Activated naive CD8-positive, alpha-beta T cell treated with anti-CD3 and anti-CD28 coated beads, Interleukin-2, amount 10 ng/mL, durations not matched to agents 7 days and 5 days (primary cell): ENCODE measurements at regions not wholly inside any gene's neighbourhood (a gene's known extent, or its start where the extent isn't known, plus 50 kb on each side); places are given as distances from the start of the nearest gene placed in this dataset.

Experiments
- ATAC-seq: fragments of 150-1000 bp; cut with Tn5 transposase; one replicate; pipeline ENCODE4 v1.10.0; 2021; ENCODE audit warnings: low read depth, moderate library complexity
- POLR2A ChIA-PET: fragments of 350-600 bp; sonication (Branson Sonifier 250); formaldehyde crosslinking; loops from one replicate; lab custom pipeline; 2021; ENCODE audit warnings: antibody characterized with exemption; lab: Charles Lee
- DNase-seq: peaks from one replicate; pipeline ENCODE4 v3.0.0; 2021
- H3K27ac Mint-ChIP-seq: one replicate; pipeline ENCODE4 v1.8.0; 2022; ENCODE audit warnings: mild to moderate bottlenecking, mixed read lengths
- H3K27me3 Mint-ChIP-seq: one replicate; pipeline ENCODE4 v1.8.0; 2022; ENCODE audit warnings: mild to moderate bottlenecking, moderate library complexity, mixed read lengths
- H3K36me3 Mint-ChIP-seq: one replicate; pipeline ENCODE4 v1.8.0; 2021; ENCODE audit warnings: mild to moderate bottlenecking, mixed read lengths
- H3K4me1 Mint-ChIP-seq: one replicate; pipeline ENCODE4 v1.8.0; 2021; ENCODE audit warnings: mixed read lengths
- H3K4me3 Mint-ChIP-seq: one replicate; pipeline ENCODE4 v1.8.0; 2022; ENCODE audit warnings: mild to moderate bottlenecking, moderate library complexity, mixed read lengths
- H3K9me3 Mint-ChIP-seq: one replicate; pipeline ENCODE4 v1.8.0; 2021; ENCODE audit warnings: mixed read lengths

DNA sequence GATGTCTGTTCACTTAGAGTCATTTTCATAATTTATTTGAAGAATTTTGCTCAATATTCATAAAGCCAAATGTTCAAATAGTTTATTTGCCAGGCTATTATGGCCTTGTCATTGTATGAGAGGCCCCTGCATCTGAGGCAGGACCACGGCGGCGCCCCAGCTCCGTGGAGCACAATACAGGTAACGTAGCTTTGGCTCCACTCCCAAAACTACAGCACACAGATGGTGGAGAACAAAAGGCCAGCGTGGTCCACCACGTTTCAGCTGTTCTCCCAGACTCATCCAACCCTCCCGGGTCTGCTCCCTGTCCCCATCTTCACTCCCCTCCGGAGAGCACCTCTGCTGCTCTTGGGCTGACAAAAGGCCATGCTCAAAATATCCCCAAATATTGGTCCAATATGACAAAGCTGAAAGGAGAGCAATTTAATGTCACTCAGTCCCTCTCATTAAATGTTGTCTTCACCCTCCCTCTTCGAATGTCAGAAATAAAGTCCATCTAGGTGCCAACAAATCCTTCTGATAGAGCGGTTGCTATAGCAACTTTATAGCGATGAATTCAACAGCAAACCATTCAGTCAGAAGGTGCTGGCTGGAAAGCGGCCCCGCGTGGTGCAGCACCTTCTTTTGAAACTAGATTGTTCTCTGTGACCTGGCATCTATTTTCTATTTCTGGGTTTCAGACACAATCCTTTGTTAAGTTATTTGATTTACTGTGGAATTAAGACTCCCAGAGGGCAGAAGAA is 504.3 kb downstream of the ARHGEF28 start:
- peaks cover 2% of the 10 kb centered on the region for H3K27me3 Mint-ChIP-seq
- no peaks in the 10 kb centered on the region for H3K36me3 Mint-ChIP-seq
- H3K9me3 Mint-ChIP-seq = no peaks in the 10 kb centered on the region
- no peak overlapping the region for H3K27ac Mint-ChIP-seq
- DNase-seq (no peak), ATAC-seq (no peak)
- H3K4me1 Mint-ChIP-seq = no peaks in the 10 kb centered on the region
- POLR2A ChIA-PET = no interaction called here
- no peak overlapping the region for H3K4me3 Mint-ChIP-seq

- no peaks in the 10 kb centered on the region for H3K4me1 Mint-ChIP-seq
- no peaks in the 10 kb centered on the region for H3K36me3 Mint-ChIP-seq
- H3K27me3 Mint-ChIP-seq = peaks cover 2% of the 10 kb centered on the region
- H3K4me3 Mint-ChIP-seq = no peak overlapping the region
- ATAC-seq (no peak), DNase-seq (no peak)
- H3K27ac Mint-ChIP-seq = no peak overlapping the region
- no peaks in the 10 kb centered on the region for H3K9me3 Mint-ChIP-seq
- POLR2A ChIA-PET = no interaction called here
These were observed 501.7 kb downstream of the ARHGEF28 start for GRCh38 chr5:74127381-74128320.

DNA sequence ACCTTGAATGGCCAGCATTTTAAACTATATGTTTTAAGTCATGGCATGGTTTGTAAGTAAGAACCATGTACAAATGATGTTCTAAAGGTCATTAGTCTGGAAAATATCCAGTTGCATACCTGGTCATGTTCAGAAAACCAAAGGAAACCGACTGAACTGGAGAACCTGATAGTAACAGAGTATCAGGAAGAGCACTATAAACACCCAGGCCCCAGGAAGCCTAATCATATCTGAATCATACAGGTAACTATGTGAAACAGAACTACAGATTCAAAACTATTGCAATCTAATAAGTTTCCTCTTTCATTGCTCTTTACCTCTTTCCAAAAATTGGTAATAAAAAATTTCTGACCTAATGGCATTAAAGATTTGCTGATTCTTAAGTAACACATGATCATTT is 500.3 kb downstream of the ARHGEF28 start:
- Mint-ChIP-seq H3K9me3 (no peaks in the 10 kb centered on the region), H3K27me3 (peaks cover 2% of the 10 kb centered on the region), H3K4me3 (no peak overlapping the region), H3K36me3 (no peaks in the 10 kb centered on the region), H3K4me1 (no peaks in the 10 kb centered on the region), H3K27ac (no peak overlapping the region)
- POLR2A ChIA-PET = no interaction called here
- no peak for DNase-seq
- ATAC-seq = no peak

- Mint-ChIP-seq H3K36me3 (no peaks in the 10 kb centered on the region), H3K4me1 (no peaks in the 10 kb centered on the region), H3K4me3 (no peak overlapping the region), H3K27ac (no peak overlapping the region), H3K9me3 (no peaks in the 10 kb centered on the region), H3K27me3 (peaks cover 2% of the 10 kb centered on the region)
- DNase-seq = no peak
- POLR2A ChIA-PET = no interaction called here
- no peak for ATAC-seq
These were observed 498.8 kb downstream of the ARHGEF28 start for GRCh38 chr5:74124826-74125225.

GRCh38 chr5:74123929-74124328 is 497.9 kb downstream of the ARHGEF28 start:
- H3K4me3 Mint-ChIP-seq = no peak overlapping the region
- ATAC-seq = no peak
- POLR2A ChIA-PET = no interaction called here

DNA sequence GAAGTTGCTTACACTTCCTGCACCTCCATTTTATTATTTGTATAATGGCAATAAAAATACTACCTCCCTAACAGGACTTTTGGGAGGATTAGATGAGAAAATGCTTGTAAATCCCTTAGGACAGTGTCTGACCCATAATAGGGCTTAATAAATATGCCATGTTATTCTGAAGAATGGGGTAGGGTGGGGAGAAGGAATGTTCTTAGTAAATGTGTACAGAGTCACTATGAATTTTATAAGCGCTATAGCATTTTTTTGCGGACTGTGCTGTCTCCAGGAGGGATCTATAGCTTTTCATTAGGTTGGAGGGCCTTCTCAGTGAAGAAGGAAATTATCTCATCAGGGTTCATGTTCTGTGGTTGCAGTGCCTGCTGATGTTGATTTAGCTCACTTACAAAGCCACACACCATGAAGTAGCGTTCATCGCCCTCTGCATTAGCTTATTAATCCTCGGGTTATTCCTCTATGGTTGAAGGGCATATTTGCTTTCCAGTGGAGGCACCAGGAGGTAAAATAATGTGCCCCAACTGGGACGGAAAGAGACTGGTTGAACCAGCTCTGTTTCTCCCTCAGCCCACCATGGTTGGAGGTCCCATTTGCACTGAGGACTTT is 497.1 kb downstream of the ARHGEF28 start:
- Mint-ChIP-seq H3K9me3 (no peaks in the 10 kb centered on the region), H3K4me1 (no peaks in the 10 kb centered on the region), H3K36me3 (no peaks in the 10 kb centered on the region), H3K4me3 (no peak overlapping the region), H3K27me3 (no peaks in the 10 kb centered on the region), H3K27ac (no peak overlapping the region)
- DNase-seq = no peak
- ATAC-seq = no peak
- POLR2A ChIA-PET = no interaction called here

More at GRCh38 chr5:74123929-74124328, 497.9 kb downstream of the ARHGEF28 start:
- Mint-ChIP-seq H3K27ac (no peak overlapping the region), H3K9me3 (no peaks in the 10 kb centered on the region), H3K36me3 (no peaks in the 10 kb centered on the region), H3K4me1 (no peaks in the 10 kb centered on the region), H3K27me3 (peaks cover 2% of the 10 kb centered on the region)
- DNase-seq = no peak

GRCh38 chr5:74122175-74122574 is 496.2 kb downstream of the ARHGEF28 start:
- ATAC-seq (no peak), DNase-seq (no peak)
- no peaks in the 10 kb centered on the region for H3K9me3 Mint-ChIP-seq
- H3K27me3 Mint-ChIP-seq = no peaks in the 10 kb centered on the region
- no peaks in the 10 kb centered on the region for H3K36me3 Mint-ChIP-seq
- H3K4me1 Mint-ChIP-seq = no peaks in the 10 kb centered on the region
- no peak overlapping the region for H3K4me3 Mint-ChIP-seq
- no peak overlapping the region for H3K27ac Mint-ChIP-seq
- POLR2A ChIA-PET = no interaction called here

DNA sequence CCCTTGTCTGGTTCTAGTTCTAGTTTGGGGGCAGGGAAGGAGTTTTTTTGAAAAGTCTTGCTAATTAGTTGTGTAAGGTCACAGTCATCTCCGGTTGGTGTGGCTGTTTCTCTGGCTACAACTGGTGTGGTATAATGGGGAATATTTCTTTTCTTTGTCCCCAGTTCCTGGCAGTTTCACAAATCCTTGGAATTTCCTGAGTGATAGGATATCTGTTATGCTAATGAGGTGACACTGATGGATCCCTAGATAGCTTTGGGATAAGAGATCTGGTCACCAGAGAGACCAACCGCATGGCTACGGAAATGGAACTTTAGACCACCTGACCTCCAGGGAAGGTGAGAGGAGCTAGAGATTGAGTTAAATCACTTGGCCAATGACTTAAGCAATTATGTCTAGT is 494.6 kb downstream of the ARHGEF28 start:
- Mint-ChIP-seq H3K27ac (no peak overlapping the region), H3K4me3 (no peak overlapping the region)

DNA sequence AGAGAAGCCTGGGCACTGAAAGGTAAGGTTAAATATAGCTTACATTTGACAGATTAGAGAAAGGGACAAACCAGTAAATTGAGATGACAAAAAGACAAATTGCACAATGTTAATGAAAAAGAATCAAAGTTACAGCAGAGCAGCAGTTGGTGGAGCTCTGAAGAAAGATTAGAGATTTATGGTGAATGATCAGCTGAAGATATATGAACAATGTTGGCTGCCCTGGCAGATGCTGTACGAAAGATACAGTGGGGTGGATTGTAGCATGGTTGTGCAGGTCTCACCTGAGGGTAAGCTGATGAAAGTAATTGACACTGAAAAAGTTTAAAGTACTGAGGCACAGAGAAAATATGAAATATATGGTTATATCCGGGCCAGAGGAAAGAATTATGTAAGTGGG is 492.1 kb downstream of the ARHGEF28 start:
- H3K4me1 Mint-ChIP-seq = no peaks in the 10 kb centered on the region
- no peak overlapping the region for H3K4me3 Mint-ChIP-seq
- H3K27me3 Mint-ChIP-seq = peaks cover 4% of the 10 kb centered on the region
- no peaks in the 10 kb centered on the region for H3K36me3 Mint-ChIP-seq
- H3K9me3 Mint-ChIP-seq = no peaks in the 10 kb centered on the region
- POLR2A ChIA-PET = no interaction called here
- no peak overlapping the region for H3K27ac Mint-ChIP-seq
- no peak for ATAC-seq
- no peak for DNase-seq

More for the DNA sequence above, 494.6 kb downstream of the ARHGEF28 start:
- H3K9me3 Mint-ChIP-seq = no peaks in the 10 kb centered on the region
- no peak for DNase-seq
- POLR2A ChIA-PET = no interaction called here
- no peaks in the 10 kb centered on the region for H3K27me3 Mint-ChIP-seq
- no peak for ATAC-seq
- H3K36me3 Mint-ChIP-seq = no peaks in the 10 kb centered on the region
- H3K4me1 Mint-ChIP-seq = no peaks in the 10 kb centered on the region

DNA sequence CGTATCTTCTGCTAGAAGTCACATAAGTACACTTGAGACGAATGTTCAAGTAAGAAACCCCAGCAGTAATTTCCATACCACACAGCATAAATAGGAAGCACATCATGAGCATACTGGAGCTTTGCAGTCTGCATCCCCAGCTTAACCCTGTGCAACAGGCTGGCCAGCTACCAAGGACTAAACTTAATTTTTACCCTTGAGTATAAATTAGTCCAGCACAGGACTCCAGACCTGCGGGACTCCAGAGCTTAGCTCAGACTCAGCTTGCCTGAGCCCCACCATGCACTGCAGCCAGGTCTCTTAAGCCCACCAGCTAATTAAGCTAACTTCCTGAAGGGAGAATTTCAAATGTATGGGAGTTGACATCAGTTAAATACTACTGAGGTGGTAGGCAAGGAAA is 491.0 kb downstream of the ARHGEF28 start:
- no peaks in the 10 kb centered on the region for H3K9me3 Mint-ChIP-seq
- POLR2A ChIA-PET = no interaction called here
- no peak overlapping the region for H3K27ac Mint-ChIP-seq

DNA sequence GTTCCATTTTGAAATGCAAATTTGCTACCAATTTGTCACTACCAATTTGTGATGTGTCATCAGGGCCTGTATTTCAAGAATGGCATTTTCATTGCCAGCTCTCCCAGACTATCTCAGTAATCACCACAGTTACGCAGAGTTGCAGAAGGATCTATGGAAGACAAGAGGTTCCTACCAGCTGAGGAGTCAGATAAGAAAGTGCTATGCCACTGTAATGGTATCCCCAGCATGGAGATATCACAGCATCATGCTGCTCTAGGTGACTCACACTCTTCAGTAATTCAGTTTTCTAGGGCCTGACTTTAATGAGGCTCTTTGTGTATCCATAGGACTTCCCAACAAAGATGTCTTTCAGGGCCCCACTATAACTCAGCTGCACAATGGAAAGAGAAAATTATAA is 490.3 kb downstream of the ARHGEF28 start:
- ATAC-seq = no peak
- peaks cover 8% of the 10 kb centered on the region for H3K27me3 Mint-ChIP-seq
- no peak overlapping the region for H3K27ac Mint-ChIP-seq
- no peak overlapping the region for H3K4me3 Mint-ChIP-seq
- POLR2A ChIA-PET = no interaction called here
- no peaks in the 10 kb centered on the region for H3K36me3 Mint-ChIP-seq
- H3K4me1 Mint-ChIP-seq = no peaks in the 10 kb centered on the region
- no peaks in the 10 kb centered on the region for H3K9me3 Mint-ChIP-seq
- no peak for DNase-seq

More for the DNA sequence above, 491.0 kb downstream of the ARHGEF28 start:
- Mint-ChIP-seq H3K4me1 (no peaks in the 10 kb centered on the region), H3K27me3 (peaks cover 8% of the 10 kb centered on the region), H3K36me3 (no peaks in the 10 kb centered on the region), H3K4me3 (no peak overlapping the region)
- ATAC-seq = no peak
- no peak for DNase-seq

DNA sequence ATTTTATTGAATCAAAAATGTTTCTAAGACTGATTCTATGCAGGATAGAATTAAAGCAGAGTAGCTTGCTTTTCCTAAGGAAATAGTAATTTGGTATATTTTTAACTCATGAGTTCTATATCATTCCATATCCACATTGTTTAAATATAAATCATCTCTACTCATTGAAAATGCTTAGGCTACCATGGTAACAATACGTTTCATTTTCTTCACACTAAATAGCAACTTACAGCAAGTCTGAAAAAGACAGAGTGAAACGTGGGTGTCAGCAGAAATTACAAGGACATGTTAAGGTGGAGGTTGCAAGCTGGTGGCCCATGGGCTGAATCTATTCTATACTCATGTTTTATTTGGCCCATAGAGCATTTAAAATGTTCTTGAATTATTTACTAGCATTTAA is 487.9 kb downstream of the ARHGEF28 start:
- H3K9me3 Mint-ChIP-seq = no peaks in the 10 kb centered on the region
- no peak overlapping the region for H3K4me3 Mint-ChIP-seq
- peaks cover 10% of the 10 kb centered on the region for H3K27me3 Mint-ChIP-seq
- H3K4me1 Mint-ChIP-seq = no peaks in the 10 kb centered on the region
- H3K27ac Mint-ChIP-seq = no peak overlapping the region
- H3K36me3 Mint-ChIP-seq = no peaks in the 10 kb centered on the region
- DNase-seq (no peak), ATAC-seq (no peak)
- POLR2A ChIA-PET = no interaction called here

GRCh38 chr5:74113196-74113540 is 487.2 kb downstream of the ARHGEF28 start:
- no peak overlapping the region for H3K27ac Mint-ChIP-seq
- H3K27me3 Mint-ChIP-seq = peaks cover 12% of the 10 kb centered on the region
- DNase-seq (no peak), ATAC-seq (no peak)
- no peaks in the 10 kb centered on the region for H3K36me3 Mint-ChIP-seq
- H3K9me3 Mint-ChIP-seq = no peaks in the 10 kb centered on the region
- H3K4me1 Mint-ChIP-seq = no peaks in the 10 kb centered on the region
- POLR2A ChIA-PET = no interaction called here
- no peak overlapping the region for H3K4me3 Mint-ChIP-seq
